NCI-H1694 (cell line): ENCODE measurements at regions not wholly inside any gene's neighbourhood (a gene's known extent, or its start where the extent isn't known, plus 50 kb on each side); places are given as distances from the start of the nearest gene placed in this dataset.

ENCODE experiments used
- DNase-seq: peaks from one replicate; lab custom pipeline; 2025; lab: John Stamatoyannopoulos, UW

DNA sequence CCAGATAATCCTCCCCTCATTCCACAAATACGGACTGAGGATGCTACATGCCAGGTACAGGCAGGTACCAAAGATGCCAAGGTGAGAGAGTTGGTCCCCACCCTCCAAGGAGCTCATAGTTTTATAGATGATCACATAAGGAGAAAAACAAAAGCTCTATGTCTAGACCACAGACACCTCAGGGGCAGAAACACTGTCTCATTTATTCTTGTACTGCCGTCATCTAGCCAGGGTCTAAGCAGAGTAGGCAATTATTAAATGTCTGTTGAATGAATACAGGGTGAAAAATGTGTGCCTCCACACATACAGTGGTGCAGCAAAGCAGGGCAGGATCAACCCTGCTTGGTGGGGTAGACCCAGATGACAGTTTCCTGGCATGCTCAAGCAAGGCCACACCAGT is 439.8 kb upstream of the JARID2 start:
- no peak for DNase-seq

DNA sequence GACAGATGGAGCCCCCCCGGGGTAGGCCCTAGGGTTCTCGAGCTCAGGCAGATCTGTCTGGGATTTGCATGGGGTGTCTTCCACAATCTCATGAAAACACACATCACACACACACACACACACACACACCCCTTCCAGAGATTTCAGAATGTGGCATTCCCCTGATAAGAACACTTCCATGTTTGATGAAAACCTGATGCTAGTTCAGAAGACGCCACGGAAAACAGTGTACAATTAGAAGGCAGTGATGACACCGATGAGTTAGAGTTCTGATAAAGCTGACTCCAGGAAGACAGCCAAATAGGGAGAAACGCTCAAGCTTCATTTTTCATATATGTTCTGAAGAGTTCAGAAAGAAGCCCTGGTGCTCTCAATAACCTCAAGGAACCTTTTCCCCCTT is 438.7 kb upstream of the JARID2 start:
- no peak for DNase-seq

DNA sequence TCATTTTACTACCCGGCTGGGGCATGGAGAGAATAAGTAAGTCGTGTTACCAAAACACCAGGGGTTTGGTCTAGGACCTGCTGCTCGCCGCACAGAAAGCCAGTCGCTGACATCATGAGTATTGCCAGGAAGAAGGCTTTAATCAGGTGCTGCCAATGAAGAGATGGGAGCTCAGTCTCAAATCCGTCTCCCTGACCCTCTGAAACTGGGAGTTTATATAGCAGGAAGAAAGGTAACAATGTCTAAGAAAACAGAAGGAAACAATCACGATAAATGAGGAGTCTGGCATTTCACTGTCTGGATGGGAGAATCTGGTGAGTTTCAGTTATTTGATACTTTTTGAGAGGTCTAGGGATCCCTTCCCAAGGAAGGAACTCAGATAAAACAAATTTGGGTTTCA is 437.9 kb upstream of the JARID2 start:
- DNase-seq, result no peak

DNA sequence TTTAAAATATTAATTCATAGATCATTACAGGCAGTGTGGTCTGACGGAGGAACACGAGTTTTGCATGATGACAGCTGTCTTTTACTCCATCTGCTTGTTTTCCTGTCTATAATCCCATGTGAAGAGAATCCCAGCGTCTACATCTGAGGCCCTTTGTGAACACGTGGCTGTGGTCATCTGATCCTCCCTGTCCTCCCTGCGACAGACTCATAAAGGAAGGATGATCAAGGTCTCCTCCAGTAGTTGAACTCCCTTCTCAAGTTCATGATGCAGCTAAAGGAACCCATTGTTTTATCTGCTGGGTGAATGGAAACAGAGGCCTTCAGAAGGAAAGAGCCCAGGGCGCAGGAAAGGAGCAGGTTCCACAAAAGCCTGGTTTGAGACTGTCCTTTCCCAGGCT is 435.8 kb upstream of the JARID2 start:
- DNase-seq, result no peak

DNA sequence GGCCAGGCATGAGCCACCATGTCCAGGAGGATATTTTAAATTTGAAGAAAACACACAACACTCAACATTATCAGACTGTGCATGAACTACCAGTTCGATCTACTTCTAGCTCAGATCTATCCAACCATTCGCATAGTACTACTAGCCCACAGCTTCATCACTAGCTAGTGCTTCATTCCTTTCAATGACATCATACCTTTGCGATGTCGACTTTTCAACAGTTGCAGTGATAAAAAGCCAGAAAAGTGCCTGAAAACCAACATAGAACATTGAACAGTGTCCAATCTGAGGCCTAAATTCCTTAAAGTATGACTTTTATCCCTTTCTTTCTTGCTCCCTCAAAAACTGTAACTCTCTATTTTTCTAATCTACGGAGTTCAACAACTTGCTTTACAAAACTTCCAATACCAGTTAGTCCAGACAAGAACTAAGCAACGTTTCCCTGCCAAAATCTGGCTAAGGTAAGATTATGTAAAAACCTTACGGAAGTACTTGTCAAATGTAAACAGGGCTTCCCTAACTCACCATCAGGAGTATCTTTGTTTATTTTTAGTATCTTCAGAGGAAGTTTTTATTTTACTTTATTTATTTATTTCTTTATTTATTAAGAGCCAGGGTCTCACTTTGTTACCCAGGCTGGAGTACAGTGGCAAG is 434.0 kb upstream of the JARID2 start:
- DNase-seq, result no peak

- DNase-seq, result no peak
These were observed 431.9 kb upstream of the JARID2 start for GRCh38 chr6:14814016-14814415.

DNA sequence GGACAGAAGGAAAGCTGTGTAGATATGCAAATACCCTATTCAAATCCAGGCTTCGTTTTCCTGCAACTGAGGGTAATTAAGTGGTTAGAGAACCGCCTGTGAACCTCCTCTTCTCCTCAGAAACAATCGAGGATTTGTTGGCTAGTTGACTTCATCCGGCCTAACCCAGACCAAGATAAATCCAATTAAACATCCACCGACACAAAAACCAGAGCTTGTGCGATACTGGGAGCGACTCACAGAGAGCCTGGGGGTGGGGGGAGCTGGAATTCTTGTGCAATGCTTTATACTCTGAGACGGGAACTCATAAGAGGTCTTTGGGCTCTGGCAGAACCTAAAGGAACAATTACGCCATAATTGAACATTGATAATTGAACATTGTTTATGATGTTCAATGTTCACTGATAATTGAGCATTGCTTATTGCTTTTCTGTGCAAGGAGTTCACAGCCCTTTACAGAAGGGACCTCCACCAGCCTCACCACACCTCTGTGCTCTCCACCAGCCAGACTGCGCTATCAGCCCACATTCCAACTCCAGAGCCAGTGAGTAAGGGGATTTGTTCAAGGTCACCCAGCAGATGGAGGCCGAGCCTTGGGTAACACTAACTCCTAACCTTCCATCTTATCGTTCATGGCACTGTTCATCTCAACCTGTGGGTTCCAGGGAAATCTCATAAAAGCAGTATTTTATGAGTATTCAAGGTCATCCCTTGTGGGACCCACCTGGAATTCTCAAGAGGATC is 429.6 kb upstream of the JARID2 start:
- DNase-seq, result no peak

DNA sequence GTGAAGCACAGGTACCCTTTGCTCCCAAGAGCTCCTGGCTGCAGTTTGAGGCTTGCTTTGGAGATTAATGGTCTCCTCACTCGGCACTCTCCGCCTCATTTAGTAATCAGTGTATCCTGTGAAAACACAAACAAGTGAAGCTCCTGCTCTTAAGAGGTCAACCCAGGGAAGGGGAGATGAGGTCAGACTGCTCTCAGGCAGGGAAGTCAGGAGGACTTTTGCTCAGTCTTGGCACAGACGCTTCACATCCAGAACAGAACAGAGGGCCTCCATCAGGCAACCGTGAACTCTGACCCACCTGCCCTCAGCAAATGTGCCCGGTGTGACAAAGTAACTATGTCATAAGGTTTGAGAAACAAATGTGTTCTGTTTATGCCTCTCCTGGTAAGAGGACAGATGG is 428.8 kb upstream of the JARID2 start:
- DNase-seq, result no peak

DNA sequence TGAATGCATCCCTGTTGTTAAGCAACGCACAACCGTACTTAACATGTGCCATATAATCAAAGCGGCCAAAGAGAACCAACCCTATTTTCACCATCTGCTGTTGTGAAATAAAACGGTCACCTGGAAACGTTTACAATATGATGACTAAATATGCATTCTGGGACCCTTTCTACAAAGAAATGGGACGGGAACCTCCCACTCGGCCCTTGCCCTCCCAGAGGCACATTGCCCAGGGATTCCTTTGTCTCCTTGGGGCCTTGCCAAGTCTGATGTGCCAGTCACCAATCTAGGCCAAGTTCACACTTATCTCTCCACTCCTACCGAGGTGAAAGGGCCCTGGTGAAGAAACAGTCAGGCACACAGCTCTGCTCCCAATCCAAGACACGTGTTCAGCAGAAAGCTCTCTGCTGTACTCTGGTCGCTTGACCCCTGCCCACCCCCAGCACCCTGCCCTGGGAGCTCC is 427.4 kb upstream of the JARID2 start:
- no peak for DNase-seq

- DNase-seq, result no peak
These were observed 426.9 kb upstream of the JARID2 start for GRCh38 chr6:14819001-14819400.

- no peak for DNase-seq
These were observed 425.9 kb upstream of the JARID2 start for GRCh38 chr6:14819840-14820420.

GRCh38 chr6:14822012-14822553 is 423.8 kb upstream of the JARID2 start:
- DNase-seq, result no peak

GRCh38 chr6:14822679-14823078 is 423.2 kb upstream of the JARID2 start:
- DNase-seq, result no peak

DNA sequence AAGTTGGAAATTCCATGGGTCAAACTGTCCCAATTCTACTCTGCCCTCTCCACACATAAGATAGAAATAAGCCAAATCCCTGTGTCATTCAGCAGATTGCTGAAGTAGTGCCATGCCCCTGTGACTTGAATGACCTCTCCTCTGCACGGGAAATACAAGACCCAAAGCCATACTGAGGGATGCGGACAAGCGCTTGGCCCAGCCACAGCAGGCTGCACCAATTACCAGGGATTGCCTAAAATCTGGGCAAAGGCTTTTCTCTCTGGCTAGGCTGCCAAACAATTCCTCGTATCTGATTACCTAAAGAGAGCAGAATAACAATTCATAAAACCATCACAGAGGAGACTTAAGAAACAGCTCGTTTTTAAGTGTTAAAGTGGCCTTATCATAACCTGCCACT is 421.8 kb upstream of the JARID2 start:
- no peak for DNase-seq

- DNase-seq, result no peak
These were observed 421.2 kb upstream of the JARID2 start for GRCh38 chr6:14824484-14825275.

GRCh38 chr6:14826456-14826855 is 419.4 kb upstream of the JARID2 start:
- no peak for DNase-seq

DNA sequence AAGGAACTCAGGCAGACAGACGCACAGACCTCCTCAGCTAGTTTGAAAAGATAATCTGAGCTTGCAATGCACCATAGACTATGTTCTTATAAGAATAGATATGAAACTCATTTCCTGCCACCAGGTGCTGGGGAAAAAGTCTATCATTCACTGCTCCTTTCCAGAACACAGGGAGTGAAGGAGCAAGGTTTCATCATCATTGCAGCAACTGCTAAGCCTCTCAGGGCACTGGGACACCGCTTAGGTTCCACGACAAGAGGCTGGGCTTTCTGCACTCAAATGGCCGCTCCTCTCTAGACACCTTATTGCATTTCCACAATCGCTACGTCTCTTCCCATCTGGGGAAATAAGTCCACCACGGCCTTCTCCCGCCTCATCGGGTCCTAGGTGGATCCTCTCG is 418.5 kb upstream of the JARID2 start:
- no peak for DNase-seq

GRCh38 chr6:14828201-14828611 is 417.7 kb upstream of the JARID2 start:
- no peak for DNase-seq

DNA sequence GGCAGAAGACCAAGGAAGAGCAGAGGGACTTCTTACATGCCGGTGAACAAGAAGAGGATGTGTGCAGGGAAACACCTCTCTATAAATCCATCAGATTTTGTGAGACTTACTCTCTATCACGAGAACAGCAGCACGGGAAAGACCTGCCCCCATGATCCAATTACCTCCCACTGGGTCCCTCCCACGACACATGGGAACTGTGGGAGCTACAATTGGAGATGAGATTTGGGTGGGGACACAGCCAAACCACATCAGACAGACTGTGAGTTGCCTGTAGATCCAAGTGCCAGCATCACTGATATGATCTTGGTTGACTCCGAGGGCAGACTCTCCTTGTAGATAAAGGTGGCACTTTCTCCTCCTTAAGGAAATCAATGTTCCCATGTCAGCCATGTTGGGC is 414.8 kb upstream of the JARID2 start:
- DNase-seq, result no peak

DNA sequence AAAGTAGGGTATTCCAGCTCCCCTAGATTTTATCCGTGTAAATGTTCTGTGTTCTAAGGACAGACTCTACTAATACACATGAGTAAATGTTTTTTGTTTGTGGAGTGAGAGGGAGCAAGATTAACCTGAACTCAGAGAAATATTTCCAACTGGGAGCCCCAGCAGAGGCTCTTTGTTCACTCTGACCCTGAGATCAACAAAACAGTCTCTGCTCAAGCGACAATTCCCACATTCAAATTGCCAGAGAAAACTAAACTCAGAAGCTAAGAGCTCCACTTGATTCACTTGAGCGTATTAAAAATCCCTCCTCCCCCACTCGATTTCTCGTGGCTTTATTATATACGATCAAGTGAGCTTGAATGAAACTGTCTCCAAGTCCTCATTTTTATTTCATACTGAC is 413.9 kb upstream of the JARID2 start:
- DNase-seq, result no peak

GRCh38 chr6:14832427-14832826 is 413.4 kb upstream of the JARID2 start:
- no peak for DNase-seq

DNA sequence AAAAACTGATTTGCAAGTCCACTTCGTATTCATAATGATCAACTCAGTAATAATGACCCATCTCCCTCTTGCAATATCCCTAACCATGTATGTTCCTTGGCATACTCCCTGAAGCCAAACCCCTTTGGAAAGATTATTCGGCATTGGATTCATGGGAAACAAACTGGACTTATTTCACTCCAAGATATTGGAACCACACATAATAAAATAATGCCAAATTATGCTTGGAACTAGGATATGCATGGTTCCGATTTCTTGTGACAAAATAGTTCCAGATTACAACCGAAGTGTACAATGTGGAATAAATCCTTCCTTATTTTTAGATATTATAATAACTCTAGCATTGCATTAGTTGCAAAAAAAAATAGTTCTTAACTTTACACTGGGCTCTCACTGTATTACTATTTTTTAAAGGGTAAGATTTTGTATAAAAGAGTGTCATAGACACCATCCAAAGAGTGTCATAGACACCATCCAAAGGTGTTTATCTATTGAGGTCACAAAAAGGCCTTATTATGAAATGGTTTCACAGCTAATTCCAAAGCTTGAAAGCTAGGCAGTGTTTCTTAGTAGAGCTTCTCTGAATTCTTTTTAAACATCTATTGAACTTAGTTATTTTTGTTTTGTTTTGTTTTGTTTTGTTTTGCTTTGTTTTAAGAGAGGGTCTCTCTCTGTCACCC is 410.9 kb upstream of the JARID2 start:
- DNase-seq, result no peak
